Vagina (tissue), 2 donors: ENCODE measurements at regions not wholly inside any gene's neighbourhood (a gene's known extent, or its start where the extent isn't known, plus 50 kb on each side); places are given as distances from the start of the nearest gene placed in this dataset.

Experiments
- CTCF ChIP-seq, 3 experiments: fragments of 450-650 bp in 2 of 3; fragments of 200-600 bp in 1 of 3; sonication (generic) in 1 of 3; IDR thresholded peaks; one replicate each; pipeline ENCODE4 v1.5.1; 2017 to 2019; ENCODE audit warnings: antibody characterized with exemption in 3 of 3, mild to moderate bottlenecking in 2 of 3, moderate library complexity in 2 of 3
- POLR2A ChIP-seq, 2 donors: fragments of 450-650 bp; IDR thresholded peaks; one replicate each; pipeline ENCODE4 v1.6.1; 2017; ENCODE audit warnings: antibody characterized with exemption in 2 of 2, mild to moderate bottlenecking in 2 of 2, moderate library complexity in 2 of 2

- TF ChIP-seq CTCF (IDR thresholded peaks at IDR 0.05) (no peak), POLR2A (IDR thresholded peaks at IDR 0.05) (no peak)
These were observed 62.3 kb upstream of the IER3 start for GRCh38 chr6:30806581-30807183.
